Vagina (tissue), 2 donors: ENCODE measurements at regions not wholly inside any gene's neighbourhood (a gene's known extent, or its start where the extent isn't known, plus 50 kb on each side); places are given as distances from the start of the nearest gene placed in this dataset.

Experiments used
- DNase-seq, 2 donors: peaks; one replicate each; pipeline ENCODE4 v3.0.0-alpha.2; 2017; ENCODE audit errors: extremely low spot score in 2 of 2
- H3K27ac ChIP-seq: fragments of 200-600 bp; sonication (generic); one replicate; pipeline ENCODE4 v1.5.1; 2019
- H3K27me3 ChIP-seq: fragments of 200-600 bp; sonication (generic); one replicate; pipeline ENCODE4 v1.5.1; 2019
- H3K36me3 ChIP-seq, 2 donors: fragments of 200-600 bp; sonication (generic); one replicate each; pipeline ENCODE4 v1.5.1; 2017 to 2019
- H3K4me1 ChIP-seq: fragments of 200-600 bp; sonication (generic); one replicate; pipeline ENCODE4 v1.5.1; 2019
- H3K4me3 ChIP-seq, 2 donors: fragments of 200-600 bp; sonication (generic); 1 replicate in 1 of 2; 2 replicates in 1 of 2; pipeline ENCODE4 v1.5.1; 2016 to 2019
- H3K9me3 ChIP-seq: fragments of 200-600 bp; sonication (generic); one replicate; pipeline ENCODE4 v1.5.1; 2019
- POLR2A ChIP-seq, 2 donors: fragments of 450-650 bp; IDR thresholded peaks; one replicate each; pipeline ENCODE4 v1.6.1; 2017; ENCODE audit warnings: antibody characterized with exemption in 2 of 2, mild to moderate bottlenecking in 2 of 2, moderate library complexity in 2 of 2
- POLR2AphosphoS5 ChIP-seq, 2 donors: sonication (generic); formaldehyde crosslinking; IDR thresholded peaks; one replicate each; pipeline ENCODE4 v1.9.0; 2017; ENCODE audit warnings: antibody characterized with exemption in 2 of 2, mild to moderate bottlenecking in 2 of 2, low read depth in 1 of 2; ENCODE audit not compliant: insufficient read depth in 1 of 2
- intact Hi-C: fragments of 100-400 bp; cut with DNase I; formaldehyde crosslinking; loops from one replicate; pipeline ENCODE4 v1.15.1; 2023
- TF ChIP-seq, protein P1 (sequence below), 3 experiments: fragments of 450-650 bp in 2 of 3; fragments of 200-600 bp in 1 of 3; sonication (generic) in 1 of 3; IDR thresholded peaks; one replicate each; pipeline ENCODE4 v1.5.1; 2017 to 2019; ENCODE audit warnings: antibody characterized with exemption in 3 of 3, mild to moderate bottlenecking in 2 of 3, moderate library complexity in 2 of 3

- H3K27me3 ChIP-seq, result no peaks in the 10 kb centered on the region
- H3K9me3 ChIP-seq, result no peaks in the 10 kb centered on the region
- no peak overlapping the region for H3K4me3 ChIP-seq
- H3K4me1 ChIP-seq, result no peaks in the 10 kb centered on the region
- TF ChIP-seq, protein P1, sequence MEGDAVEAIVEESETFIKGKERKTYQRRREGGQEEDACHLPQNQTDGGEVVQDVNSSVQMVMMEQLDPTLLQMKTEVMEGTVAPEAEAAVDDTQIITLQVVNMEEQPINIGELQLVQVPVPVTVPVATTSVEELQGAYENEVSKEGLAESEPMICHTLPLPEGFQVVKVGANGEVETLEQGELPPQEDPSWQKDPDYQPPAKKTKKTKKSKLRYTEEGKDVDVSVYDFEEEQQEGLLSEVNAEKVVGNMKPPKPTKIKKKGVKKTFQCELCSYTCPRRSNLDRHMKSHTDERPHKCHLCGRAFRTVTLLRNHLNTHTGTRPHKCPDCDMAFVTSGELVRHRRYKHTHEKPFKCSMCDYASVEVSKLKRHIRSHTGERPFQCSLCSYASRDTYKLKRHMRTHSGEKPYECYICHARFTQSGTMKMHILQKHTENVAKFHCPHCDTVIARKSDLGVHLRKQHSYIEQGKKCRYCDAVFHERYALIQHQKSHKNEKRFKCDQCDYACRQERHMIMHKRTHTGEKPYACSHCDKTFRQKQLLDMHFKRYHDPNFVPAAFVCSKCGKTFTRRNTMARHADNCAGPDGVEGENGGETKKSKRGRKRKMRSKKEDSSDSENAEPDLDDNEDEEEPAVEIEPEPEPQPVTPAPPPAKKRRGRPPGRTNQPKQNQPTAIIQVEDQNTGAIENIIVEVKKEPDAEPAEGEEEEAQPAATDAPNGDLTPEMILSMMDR (IDR thresholded peaks at IDR 0.05), result no peak
- TF ChIP-seq POLR2AphosphoS5 (IDR thresholded peaks at IDR 0.05; ENCODE audit: insufficient read depth in 1 of 2, low read depth in 1 of 2) (no peak), POLR2A (IDR thresholded peaks at IDR 0.05) (no peak)
- H3K27ac ChIP-seq, result no peak overlapping the region
- no peaks in the 10 kb centered on the region for H3K36me3 ChIP-seq
- no peak for DNase-seq
- intact Hi-C loops, result no loop called here
Observed at GRCh38 chr2:72014831-72015230, 132.8 kb downstream of the CYP26B1 start.

- Histone ChIP-seq H3K36me3 (no peaks in the 10 kb centered on the region), H3K9me3 (no peaks in the 10 kb centered on the region), H3K27ac (no peak overlapping the region), H3K27me3 (no peaks in the 10 kb centered on the region), H3K4me1 (no peaks in the 10 kb centered on the region), H3K4me3 (no peak overlapping the region)
- intact Hi-C loops, result no loop called here
- TF ChIP-seq, protein P1 (IDR thresholded peaks at IDR 0.05), result no peak
- TF ChIP-seq POLR2A (IDR thresholded peaks at IDR 0.05) (no peak), POLR2AphosphoS5 (IDR thresholded peaks at IDR 0.05; ENCODE audit: insufficient read depth in 1 of 2, low read depth in 1 of 2) (no peak)
- no peak for DNase-seq
Observed at GRCh38 chr2:72013726-72014125, 133.9 kb downstream of the CYP26B1 start.

- intact Hi-C loops, result no loop called here
Observed at GRCh38 chr2:72012886-72013574, 134.6 kb downstream of the CYP26B1 start.

GRCh38 chr2:72011791-72012190, 135.9 kb downstream of the CYP26B1 start:
- H3K36me3 ChIP-seq, result no peaks in the 10 kb centered on the region
- H3K9me3 ChIP-seq, result no peaks in the 10 kb centered on the region
- no peak overlapping the region for H3K27ac ChIP-seq
- TF ChIP-seq POLR2AphosphoS5 (IDR thresholded peaks at IDR 0.05; ENCODE audit: insufficient read depth in 1 of 2, low read depth in 1 of 2) (no peak), POLR2A (IDR thresholded peaks at IDR 0.05) (no peak)
- TF ChIP-seq, protein P1 (IDR thresholded peaks at IDR 0.05), result no peak
- no peak overlapping the region for H3K4me3 ChIP-seq
- peak in 1 of 2 donors; percentile 25 for DNase-seq
- no peaks in the 10 kb centered on the region for H3K27me3 ChIP-seq
- intact Hi-C loops, result no loop called here
- H3K4me1 ChIP-seq, result no peaks in the 10 kb centered on the region

More at GRCh38 chr2:72012886-72013574, 134.6 kb downstream of the CYP26B1 start:
- H3K27me3 ChIP-seq, result no peaks in the 10 kb centered on the region
- H3K4me3 ChIP-seq, result no peak overlapping the region
- H3K4me1 ChIP-seq, result no peaks in the 10 kb centered on the region
- no peaks in the 10 kb centered on the region for H3K9me3 ChIP-seq
- peak; percentile 75 to 91 for DNase-seq
- no peak overlapping the region for H3K27ac ChIP-seq
- no peak for TF ChIP-seq POLR2A (IDR thresholded peaks at IDR 0.05)
- TF ChIP-seq, protein P1 (IDR thresholded peaks at IDR 0.05), result no peak
- no peak for TF ChIP-seq POLR2AphosphoS5 (IDR thresholded peaks at IDR 0.05; ENCODE audit: insufficient read depth in 1 of 2, low read depth in 1 of 2)
- H3K36me3 ChIP-seq, result no peaks in the 10 kb centered on the region

- Histone ChIP-seq H3K9me3 (no peaks in the 10 kb centered on the region), H3K4me1 (no peaks in the 10 kb centered on the region), H3K4me3 (no peak overlapping the region), H3K27ac (no peak overlapping the region), H3K27me3 (no peaks in the 10 kb centered on the region), H3K36me3 (no peaks in the 10 kb centered on the region)
- intact Hi-C loops, result no loop called here
- peak; percentile 42 to 87 for DNase-seq
- TF ChIP-seq, protein P1 (IDR thresholded peaks at IDR 0.05), result no peak
- TF ChIP-seq POLR2AphosphoS5 (IDR thresholded peaks at IDR 0.05; ENCODE audit: insufficient read depth in 1 of 2, low read depth in 1 of 2), result no peak
- no peak for TF ChIP-seq POLR2A (IDR thresholded peaks at IDR 0.05)
Observed at GRCh38 chr2:72011370-72011689, 136.3 kb downstream of the CYP26B1 start.
